Stimulated activated CD4-positive, alpha-beta T cell treated with anti-CD3 and anti-CD28 coated beads, Interleukin-12 subunit alpha, Interleukin-12 subunit beta, amount 100 ng/mL, for 4 hours (primary cell): ENCODE measurements at regions not wholly inside any gene's neighbourhood (a gene's known extent, or its start where the extent isn't known, plus 50 kb on each side); places are given as distances from the start of the nearest gene placed in this dataset.
"Not testable (repeated sequence)": the region's sequence is repeated elsewhere in the genome, so short reads cannot be mapped to it uniquely, and the experiment has no call there.

Source experiments
- DNase-seq: peaks from one replicate; pipeline ENCODE4 v3.0.0-alpha.2; 2020

DNA sequence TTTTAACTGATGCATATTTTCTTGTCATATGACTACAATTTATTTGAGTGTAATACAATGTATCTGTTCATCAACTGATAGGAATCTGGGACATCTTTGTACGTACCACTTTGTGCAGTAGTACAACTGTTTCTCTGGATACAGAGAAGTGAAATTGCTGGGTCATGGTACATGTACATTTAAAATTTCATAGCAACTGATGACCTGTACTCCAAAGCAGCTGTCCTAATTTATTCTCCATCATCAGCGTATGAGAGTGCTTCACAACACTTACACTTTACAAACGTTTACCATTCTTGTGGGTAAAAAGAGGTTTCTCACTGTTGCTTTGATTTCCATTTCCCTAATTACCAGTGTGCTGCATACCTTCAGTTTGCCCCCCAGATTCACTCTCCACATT, 552.8 kb upstream of the CADM1 start:
- DNase-seq, result no peak

DNA sequence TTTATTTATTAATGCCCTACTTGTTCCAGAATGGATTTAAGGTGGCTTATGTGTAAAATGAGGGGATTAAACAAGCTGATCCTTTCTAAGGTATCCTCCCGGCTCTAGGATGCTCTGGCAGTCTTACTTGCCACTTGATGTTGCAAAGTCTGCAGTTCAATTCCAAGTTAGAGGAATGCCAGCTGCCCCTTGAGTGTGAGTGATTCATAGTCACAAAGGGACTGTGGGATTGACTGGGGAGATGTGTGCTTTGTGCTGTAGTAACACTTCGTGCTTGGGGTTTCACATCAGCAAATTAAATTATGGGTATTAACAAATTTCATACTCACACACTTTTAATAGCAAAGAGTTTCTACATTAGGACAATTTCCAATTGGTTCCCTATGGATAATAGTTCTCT, 550.8 kb upstream of the CADM1 start:
- no peak for DNase-seq

DNA sequence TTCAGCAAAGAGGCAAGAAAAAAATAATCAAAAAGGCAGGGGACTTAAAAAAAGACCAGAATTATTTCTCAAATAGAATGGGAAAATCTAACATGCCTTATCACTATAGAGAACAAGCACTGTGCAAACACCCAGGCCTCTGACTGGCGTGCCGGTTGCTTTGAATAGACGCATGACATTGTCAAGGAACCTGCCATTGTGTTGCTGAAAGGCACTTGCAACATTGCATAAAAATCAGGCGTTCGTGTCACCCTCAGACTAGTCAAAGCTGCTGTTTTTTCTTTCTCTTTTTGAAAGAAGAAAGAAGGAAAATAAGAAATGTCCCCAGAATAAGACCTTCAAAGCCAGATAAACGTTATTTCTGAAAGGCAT, 549.3 kb upstream of the CADM1 start:
- no peak for DNase-seq

DNA sequence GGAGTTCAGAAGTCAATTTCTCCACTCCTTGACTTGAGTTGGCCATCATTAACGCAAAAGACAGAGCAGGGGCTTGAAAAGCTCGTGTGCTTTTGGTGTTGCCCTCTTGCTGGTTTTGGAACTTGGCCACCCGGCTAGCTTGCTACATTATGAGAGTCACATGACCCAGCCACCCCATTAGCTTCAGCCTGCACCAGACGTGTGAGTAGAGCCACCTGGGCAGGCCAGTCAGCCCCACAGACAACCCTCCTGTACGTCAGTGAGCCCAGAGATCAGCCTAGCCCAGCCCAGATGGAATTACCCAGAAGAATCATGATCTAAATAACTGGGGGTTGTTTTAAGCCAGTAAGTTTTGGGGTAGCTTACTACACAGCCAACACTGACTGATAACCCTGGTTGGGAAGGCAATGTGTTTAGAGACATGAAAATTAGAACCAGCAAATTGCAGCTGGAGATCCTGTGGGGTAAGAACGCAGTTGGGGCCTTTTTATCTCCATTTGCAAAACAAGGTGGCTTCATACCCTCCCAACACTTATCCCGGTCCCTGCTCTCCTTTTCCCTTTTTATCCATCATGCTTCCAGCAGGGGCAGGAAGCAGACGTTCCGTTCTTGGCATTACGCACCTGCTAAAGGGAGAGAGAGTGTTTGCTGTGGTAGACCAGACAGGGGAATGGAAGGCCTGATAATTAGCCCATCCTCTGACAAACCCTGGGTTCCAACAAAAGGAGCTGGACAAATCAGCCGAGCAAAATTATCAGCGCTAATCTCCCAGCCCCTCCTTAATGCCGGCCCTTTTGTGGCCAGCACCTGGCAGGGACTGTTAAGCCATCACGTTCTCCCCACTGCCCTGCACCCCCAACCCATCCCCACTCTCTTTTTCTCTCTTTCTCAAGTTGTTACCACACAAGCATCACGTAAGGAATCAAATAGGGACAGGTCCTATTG, 548.7 kb upstream of the CADM1 start:
- DNase-seq, result no peak

DNA sequence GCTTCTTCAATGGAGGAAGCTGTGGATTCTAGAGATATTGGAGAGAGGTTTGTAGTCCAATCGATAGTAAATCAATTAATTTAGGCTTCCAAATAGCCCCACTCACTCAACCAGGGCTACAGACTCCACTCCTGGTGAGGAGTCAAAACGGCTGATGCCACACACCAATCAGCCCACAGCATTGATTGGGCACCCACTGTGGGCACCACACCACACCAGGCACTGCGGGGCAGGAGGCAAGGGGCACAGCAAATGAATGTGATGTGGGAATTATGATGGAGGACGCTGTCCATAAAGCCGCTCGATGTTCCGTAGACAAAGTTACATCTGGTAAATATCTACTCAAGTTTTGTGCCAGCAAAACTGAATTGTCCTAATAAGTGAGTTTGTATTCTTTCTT, 547.3 kb upstream of the CADM1 start:
- no peak for DNase-seq

DNA sequence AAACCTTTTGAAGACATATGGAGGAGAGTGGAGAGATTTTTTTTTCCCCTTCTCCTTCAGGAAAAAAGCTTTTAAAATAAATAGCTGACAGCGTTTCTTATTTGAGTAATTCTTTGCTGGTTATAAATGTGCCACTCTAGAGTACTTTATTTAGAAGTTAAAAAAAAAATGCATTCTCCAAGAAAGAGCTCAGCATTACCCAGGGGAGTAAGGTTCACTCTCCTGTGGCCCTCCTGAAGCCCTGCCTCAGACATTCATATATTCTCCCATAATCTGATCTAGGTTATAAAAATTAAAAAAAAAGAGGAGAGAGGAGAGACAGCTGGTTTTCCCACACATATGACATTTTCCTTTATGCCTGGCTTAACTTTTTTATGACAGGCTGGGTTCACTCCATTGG, 545.2 kb upstream of the CADM1 start:
- no peak for DNase-seq

DNA sequence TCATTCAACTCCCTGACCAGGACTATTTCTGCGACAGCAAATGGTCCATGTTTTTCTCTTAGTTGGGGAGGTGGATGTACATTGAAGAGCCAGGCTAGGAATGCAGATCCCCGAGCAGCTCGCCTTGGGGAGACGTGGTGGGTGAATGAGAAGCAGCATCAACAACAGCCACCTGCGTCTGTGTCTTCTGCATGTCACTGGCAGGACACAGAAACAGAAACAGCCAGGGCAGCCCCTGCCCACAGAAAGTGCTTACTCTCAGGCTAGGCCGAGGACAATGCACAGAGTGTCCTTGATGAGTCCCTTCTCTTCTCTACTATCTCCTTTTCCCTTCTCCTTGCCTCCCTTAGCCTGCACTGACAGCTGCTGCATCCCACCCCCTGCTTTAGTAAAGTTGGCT, 541.9 kb upstream of the CADM1 start:
- no peak for DNase-seq

DNA sequence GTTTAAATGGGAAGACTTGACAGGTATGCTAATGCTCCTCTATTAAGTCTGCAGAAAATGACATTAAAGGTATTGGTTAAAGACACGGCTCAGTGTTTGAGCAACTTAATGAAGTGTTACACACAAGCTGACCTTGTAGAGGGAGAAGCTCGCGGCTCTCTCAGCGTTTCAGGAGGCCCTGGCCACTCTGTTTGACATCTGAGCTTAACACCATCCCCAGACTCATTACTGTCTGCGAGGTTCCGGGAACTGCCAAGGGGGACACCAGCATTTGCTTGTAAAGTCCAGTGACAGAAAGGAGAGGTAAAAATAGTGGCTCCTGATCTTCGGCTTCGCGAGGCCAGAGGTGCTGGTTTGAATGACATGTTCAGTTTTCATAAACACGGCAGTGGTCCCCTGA, 540.7 kb upstream of the CADM1 start:
- no peak for DNase-seq

DNA sequence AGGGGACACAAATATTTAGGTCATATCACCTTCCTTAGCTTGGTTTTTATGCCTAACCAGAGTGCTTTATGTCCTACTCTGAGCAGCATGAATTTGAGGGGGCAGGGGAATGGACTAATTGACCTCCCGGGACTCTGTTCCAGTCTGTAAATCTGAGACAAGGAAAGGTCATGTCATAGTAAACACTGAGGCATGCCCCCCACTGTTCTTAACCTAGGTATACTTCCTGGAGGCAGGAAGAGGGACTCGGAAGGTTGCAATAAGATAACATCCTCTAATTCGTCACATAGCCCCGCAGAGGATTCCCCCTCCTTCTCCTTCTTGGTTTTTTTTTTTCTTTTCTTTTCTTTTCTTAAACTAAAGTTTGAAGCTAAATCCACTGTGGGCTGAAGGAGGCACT, 540.3 kb upstream of the CADM1 start:
- DNase-seq, result no peak

DNA sequence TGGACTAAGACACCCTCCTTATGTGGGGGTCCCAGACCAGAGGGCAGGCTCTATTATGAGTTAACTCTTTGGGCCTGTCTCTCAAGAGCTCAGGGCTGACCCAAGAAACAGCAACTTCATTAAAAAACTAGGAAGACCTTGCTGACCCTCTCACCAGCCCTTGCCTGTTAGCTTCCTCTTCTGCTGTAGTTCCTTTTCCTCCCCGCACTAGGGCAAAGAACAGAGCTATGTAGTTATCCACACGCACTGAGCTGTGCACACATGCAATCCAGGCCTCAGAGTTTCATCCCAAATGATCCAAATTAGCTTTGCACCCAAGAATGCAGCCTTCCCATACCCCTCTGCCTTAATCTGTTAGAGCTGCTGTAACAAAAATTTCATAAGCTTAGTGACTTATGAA, 539.6 kb upstream of the CADM1 start:
- no peak for DNase-seq

DNA sequence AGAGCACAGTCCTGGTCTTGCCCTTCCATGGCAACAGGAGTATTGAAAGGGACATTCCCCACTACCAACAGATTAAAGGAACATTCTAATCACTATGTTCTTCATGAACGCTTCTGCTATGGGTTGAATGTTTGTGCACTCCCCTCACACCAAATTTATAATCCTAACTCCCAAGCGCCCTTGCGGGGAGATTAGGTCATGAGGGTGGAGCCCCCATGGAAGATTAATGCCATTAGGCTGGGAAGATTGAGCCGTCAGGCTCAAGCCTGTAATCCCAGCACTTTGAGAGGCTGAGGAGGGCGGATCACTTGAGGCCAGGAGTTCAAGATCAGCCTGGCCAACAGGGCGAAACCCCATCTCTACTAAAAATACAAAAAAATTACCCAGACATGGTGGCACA, 538.8 kb upstream of the CADM1 start:
- not testable (repeated sequence) for DNase-seq

DNA sequence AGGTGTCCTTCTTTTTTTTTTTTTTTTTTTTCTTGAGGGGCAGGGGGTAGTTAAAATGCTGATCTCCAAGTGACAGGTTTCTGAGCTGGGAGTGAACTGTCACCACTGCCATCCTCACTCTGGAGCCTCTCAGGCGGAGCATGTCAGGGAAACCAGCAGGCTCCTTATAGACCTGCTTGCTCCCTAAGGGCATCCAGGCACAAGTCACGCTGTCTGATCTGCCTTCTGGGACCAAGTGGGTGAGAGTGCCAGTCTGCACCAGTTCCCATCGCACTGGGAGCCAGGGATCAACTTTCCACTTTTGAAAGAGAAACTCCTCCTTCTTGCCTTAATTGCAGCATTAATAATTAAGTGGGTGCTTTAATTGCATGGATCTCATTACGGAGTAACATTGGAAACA, 537.9 kb upstream of the CADM1 start:
- no peak for DNase-seq

DNA sequence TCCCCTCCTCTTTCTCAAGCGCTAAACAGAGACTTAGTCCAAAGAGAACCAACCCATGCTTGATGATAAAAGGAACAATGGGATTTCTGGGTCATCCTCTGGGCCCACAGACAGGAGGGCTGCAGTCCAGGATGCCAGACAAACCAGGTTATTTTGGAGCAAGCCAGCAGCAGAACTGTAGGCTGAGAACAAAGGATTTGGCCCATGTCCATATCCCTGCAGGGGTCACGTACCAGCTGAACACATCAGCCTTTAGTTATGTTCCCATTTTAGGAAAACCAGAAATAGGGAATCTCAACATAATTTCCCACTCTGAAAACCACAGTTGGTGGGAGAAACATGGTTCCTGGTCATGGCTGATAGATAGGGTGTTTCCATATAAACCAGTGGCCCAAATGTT, 533.6 kb upstream of the CADM1 start:
- no peak for DNase-seq

DNA sequence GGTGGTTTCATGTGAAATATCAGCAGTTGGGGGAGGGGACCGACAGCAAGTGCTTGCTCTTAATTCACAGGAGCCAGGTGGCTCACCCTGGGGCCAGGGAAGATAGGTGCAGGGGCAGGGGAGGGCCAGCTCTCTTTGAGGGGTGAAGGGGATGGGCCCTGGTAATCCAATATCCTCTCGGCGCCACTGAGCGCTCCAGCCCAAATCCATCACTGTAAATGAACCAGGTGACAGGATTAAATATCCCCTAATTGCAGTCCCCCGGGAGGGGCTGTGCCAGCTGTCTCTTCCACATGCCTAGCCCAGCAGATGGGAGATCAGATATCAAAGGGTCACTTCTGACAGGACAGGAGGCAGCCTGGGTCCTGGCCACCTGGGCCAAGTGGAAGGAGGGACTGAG, 531.8 kb upstream of the CADM1 start:
- no peak for DNase-seq

DNA sequence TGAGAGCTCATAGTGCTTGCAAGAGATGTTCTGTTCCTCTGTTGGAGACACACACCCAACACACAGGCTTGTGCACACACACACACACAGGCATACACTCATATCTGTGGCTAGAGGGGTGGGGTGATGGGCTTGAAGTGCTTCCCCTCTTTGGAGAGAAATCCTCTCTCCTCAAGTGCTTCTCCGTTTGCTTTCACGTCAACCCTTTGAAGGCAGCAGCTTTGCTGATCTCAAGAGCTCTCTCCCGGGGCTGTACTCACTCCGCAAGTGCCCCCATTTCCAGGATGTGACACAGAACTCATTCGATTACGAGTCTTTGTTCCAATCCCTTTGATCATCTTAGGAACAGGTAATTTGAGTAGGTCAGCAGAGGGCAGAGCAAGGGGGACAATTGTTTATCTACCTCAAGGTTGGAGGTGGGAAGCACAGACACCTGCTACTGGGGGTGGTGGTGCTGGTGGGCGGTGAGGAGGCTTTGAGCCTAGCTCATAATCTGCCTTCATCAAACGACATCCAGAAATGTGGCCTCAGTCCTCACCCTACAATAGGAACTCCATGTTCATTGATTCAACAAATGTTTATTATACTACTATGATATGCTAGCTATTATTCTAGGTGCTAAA, 529.8 kb upstream of the CADM1 start:
- DNase-seq, result no peak

DNA sequence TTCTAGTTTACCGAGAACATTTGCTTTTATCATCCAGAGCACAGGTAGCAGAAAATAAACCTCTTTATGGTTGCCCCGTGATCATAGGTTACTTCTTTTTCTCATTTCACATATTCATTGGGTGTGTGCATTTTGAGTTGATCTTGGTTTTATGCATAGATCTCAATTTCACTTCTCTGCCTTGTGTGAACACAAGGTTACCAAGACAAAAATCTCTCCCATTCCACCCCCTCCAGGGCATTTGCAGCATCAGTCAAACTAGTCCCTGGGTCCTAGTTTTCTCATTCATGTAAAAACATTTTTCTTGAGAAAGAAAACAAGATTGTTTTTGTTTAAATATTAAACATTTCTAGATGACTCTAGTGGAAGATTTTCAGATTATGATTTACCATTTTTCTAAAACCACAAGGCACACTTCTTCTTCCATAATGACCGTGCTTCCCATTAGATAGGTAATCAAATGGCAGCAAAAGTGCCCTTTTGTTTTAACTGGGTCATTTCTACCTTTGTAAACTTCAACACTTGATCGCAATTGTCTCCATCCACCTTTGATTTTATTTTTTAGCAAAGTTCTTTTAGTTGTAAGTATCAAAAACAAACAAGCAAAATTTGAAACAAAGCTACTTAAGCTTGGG, 526.6 kb upstream of the CADM1 start:
- no peak for DNase-seq

DNA sequence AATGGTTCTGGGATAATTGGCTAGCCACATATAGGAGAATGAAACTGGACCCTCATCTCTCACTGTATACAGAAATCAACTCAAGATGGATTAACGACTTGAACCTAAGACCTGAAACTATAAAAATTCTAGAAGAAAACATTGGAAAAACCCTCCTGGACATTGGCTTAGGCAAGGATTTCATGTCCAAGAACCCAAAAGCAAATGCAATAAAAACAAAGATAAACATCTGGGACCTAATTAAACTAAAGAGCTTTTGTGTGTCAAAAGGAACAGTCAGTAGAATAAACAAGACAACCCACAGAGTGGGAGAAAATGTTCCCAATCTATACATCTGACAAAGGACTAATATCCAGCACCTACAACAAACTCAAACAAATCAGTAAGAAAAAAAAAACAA, 524.3 kb upstream of the CADM1 start:
- not testable (repeated sequence) for DNase-seq

DNA sequence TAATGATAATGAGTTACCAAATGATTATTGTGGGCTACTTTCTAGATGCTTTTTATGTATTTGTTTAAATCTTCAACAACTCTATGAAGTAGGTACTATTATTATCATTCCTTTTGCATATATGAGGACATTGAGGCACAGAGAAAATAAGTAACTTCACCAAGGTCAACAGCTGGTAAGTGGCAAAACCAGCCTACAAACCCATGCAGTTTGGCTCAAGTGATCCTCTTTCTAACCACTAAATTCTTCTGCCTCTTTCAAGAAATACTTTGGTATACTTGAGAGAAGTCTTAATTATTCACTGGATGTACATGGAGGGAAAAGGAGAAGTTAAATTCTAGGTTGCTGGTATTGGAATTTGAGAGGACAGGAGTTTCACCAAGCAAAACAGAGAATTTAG, 495.2 kb upstream of the CADM1 start:
- no peak for DNase-seq

DNA sequence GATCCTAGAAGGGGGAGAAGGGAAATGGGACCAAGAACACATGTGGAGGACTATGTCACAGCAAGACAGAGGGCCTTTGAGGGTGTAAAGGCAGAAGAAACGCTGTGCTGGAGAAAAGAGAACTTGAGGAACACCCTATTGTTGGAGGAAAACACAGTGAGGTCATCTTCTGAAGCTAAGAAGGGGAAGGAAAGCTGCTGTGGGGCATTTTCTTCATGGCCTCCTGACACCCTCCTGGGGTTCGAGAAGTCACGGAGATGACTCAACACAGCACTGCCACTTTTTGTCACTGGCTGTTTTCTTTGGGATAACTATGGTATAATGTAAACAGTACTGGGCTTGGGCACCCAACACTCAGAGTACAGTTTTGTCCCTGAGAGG, 492.6 kb upstream of the CADM1 start:
- DNase-seq, result no peak

DNA sequence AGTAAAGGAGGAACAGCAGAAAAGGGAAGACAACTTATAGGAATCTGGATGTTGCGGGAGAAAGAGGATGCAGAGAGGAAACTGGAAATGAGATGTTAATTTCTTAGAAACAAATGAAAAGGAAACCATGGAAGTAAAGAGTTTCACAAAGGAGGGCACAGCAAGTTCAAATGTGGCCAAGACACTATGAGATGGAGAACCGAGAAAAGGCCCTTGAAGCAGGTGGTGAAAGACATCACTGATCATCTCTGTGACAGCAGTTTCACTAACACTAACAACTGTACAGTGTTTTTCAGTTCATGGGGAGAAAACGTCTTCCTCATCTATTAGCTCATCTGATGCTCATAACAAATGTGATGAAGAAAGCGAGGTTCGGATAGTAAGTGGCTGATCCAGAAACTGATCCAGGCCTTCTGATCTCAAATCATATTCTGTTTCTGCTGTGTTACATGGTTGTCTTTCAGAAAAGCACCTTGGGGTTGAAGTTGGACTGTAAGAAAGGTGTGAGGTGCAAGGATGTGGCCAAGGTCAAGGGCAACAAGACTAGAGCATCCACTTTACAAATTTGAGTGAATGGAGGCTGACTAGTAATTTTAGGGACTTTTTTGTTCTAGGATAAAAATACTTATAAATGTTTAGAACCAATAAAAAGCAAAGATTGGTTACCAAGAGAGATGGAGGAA, 492.1 kb upstream of the CADM1 start:
- no peak for DNase-seq

DNA sequence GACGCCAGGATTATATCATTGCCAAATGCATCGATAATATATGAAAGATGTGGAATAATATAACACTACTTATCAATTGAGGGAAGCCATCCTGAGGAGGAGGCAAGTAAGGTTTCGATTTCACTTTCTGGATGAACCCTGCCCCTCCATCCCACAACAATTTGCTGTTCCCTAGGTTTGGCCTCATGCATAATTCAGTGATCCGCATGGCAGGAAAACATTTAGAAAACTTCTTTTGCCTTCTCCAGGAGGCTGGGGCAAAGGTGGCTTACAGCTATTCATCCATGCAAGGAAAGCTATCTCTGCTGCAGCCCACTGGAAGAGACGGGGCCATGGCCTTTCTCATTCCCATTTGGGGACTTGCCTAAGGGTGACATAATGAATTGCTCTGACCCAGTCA, 489.4 kb upstream of the CADM1 start:
- DNase-seq, result no peak

DNA sequence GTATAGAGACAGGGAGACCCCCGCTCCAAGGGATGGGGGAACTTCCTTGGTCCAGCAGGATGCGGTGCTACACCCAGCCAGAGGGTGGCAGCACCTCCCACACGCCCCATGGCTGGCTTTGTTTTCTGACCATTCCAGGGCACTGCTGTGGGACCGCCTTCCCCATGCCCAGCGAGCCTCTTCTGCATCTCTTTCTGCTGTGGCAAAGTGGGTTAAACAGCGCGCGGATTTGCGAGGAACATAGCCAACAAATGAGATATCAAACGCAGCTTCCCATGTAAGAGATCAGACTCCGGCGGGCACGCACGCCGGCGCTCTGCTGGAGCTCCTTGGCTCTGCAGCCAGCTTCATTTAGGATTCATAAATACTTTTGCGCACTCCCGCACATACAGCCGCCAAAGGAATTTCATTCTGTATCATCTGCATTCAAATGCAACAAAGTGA, 485.8 kb upstream of the CADM1 start:
- DNase-seq, result no peak

DNA sequence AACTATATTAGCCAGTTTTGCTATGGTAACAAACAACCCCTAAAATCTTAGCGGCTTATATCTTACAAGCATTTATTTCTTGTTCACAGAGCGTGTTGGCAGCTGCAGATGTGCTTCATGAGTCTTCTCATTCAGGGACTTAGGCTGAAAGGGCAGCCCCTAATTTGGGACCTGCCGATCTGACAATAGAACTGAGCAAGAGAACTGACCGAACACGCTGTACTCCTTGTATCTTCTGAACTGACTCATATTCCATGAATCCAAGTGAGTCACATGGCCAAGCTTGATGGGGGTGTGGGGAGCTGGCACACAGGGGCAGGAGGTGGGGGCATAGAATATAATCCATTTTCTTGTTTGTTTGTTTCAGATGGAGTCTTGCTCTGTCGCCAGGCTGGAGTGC, 481.7 kb upstream of the CADM1 start:
- no peak for DNase-seq

DNA sequence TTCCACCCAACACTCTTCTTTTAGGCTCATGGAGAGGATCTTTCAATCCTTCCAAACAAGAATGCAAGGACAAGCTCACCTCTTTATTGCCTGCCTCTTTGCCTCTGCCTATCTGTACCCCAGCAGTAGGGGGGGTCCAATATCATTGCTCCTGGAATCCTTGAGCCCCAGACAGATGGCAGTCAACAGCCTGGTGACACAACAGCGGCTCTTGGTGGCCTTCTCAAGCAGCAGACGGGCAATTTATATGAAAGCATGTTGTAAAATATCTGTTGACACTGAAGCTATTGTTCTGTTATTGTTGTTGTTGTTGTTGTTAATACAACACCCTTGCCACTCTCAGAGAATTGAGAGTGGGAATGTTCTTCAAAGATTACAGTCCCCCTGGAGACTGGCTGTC, 480.0 kb upstream of the CADM1 start:
- no peak for DNase-seq
